ENCODE measurements at regions not wholly inside any gene's neighbourhood (a gene's known extent, or its start where the extent isn't known, plus 50 kb on each side); places are given as distances from the start of the nearest gene placed in this dataset.

DNA sequence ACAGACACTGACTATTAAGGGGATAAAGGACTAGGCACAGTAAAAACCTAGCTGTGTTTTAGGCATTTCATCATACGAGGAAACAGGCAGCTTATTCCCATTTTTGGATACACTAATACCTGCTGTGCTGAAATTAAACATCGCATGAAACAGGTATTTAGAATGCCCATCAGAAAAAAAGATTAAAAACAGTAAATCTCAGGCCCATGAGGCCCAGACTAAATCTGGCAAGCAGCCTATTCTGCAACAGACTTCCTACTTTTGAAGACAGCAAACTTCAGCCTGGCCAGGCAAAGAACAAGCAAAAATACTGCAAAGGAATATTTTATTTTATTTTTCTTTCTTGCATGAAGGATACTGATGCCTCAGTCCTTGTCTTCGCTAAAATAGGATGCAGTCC lies 240.2 kb downstream of the LMO4 start:
- 88% methylated on average over 3 of the region's 3 CpGs for WGBS
- no peak overlapping the region for H3K14ac ChIP-seq (ENCODE audit: low read length in 2 of 2)
- H3K23ac ChIP-seq (ENCODE audit: low read length in 2 of 2), result no peak overlapping the region
- H2BK15ac ChIP-seq (ENCODE audit: low read depth, poor library complexity, severe bottlenecking), result no peak overlapping the region
- no peak for DNase-seq
- H2BK5ac ChIP-seq (ENCODE audit: low read depth, low read length, poor library complexity, severe bottlenecking), result no peak overlapping the region
- H3K27me3 ChIP-seq (ENCODE audit: control insufficient read depth in 1 of 2, insufficient read depth in 1 of 2, low read length in 2 of 2), result no peaks in the 10 kb centered on the region
- H3K4me2 ChIP-seq (ENCODE audit: low read length, poor library complexity, severe bottlenecking), result no peak overlapping the region
- H3K18ac ChIP-seq (ENCODE audit: low read depth in 1 of 2, low read length in 2 of 2), result no peak overlapping the region
- no peak overlapping the region for H3K27ac ChIP-seq (ENCODE audit: low read length, poor library complexity, severe bottlenecking)
- H2AK5ac ChIP-seq (ENCODE audit: low read length, severe bottlenecking), result no peak overlapping the region
- no peak overlapping the region for H4K91ac ChIP-seq (ENCODE audit: low read length)
- H3K9ac ChIP-seq (ENCODE audit: low read length), result no peak overlapping the region
- no peaks in the 10 kb centered on the region for H3K36me3 ChIP-seq (ENCODE audit: control insufficient read depth in 1 of 2, insufficient read depth in 2 of 2, low read depth in 1 of 2, low read length in 2 of 2)
- no peak overlapping the region for H2AFZ ChIP-seq (ENCODE audit: low read depth, low read length)
- H3K4ac ChIP-seq (ENCODE audit: low read depth in 1 of 2, low read length in 2 of 2), result no peak overlapping the region
- H3K9me3 ChIP-seq (ENCODE audit: control insufficient read depth, low read length), result no peaks in the 10 kb centered on the region
- no peak overlapping the region for H2BK120ac ChIP-seq (ENCODE audit: low read depth, low read length)
- H3K79me1 ChIP-seq (replicated peaks; ENCODE audit: low read length, poor library complexity, severe bottlenecking), result no peaks in the 10 kb centered on the region
- H3K4me1 ChIP-seq (ENCODE audit: control insufficient read depth, insufficient read depth, low read depth, low read length), result no peaks in the 10 kb centered on the region
- H2BK12ac ChIP-seq (ENCODE audit: low read length in 2 of 2), result no peak overlapping the region
- H4K8ac ChIP-seq (ENCODE audit: low read length), result no peak overlapping the region
- no peak overlapping the region for H3K4me3 ChIP-seq (ENCODE audit: insufficient read depth in 1 of 2, low read depth in 1 of 2, low read length in 2 of 2)

DNA sequence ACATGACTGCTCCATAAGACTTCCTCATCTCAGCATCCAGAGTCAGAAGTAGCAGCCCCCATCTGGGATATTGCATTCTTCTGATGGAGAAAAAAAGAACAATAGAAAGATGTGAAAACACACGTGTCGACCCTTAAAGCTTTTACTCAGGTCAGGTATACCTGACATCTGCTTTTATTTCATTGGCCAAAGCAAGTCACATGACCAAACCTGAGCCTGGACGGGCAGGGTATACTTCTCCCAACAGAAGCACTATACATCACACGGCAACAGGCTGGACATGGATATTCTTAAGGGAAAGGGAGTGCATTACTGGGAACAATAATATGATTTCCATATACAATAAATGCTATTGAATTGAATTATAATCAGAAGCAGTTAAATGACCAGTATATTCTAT lies 243.3 kb downstream of the LMO4 start:
- WGBS, result 72% methylated on average over 2 of the region's 4 CpGs
- Histone ChIP-seq H3K4me2 (ENCODE audit: low read length, poor library complexity, severe bottlenecking) (no peak overlapping the region), H3K4me1 (ENCODE audit: control insufficient read depth, insufficient read depth, low read depth, low read length) (no peaks in the 10 kb centered on the region)

DNA sequence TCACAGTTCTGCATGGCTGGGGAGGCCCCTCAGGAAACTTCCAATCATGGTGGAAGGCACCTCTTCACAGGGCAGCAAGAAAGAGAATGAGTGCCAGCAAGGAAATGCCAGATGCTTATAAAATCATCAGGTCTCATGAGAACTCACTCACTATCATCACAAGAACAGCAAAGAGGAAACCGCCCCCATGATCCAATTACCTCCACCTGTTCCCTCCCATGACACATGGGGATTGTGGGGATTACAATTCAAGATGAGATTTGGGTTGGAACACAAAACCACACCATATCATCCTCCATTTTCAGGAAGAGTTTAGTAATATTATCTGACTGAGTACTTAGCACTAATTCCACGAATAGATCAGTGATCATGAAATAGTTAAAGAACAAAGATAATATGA lies 244.2 kb downstream of the LMO4 start:
- Histone ChIP-seq H3K79me1 (replicated peaks; ENCODE audit: low read length, poor library complexity, severe bottlenecking) (no peaks in the 10 kb centered on the region), H3K14ac (ENCODE audit: low read length in 2 of 2) (no peak overlapping the region), H2BK5ac (ENCODE audit: low read depth, low read length, poor library complexity, severe bottlenecking) (no peak overlapping the region), H2AFZ (ENCODE audit: low read depth, low read length) (no peak overlapping the region), H3K9ac (ENCODE audit: low read length) (no peak overlapping the region), H4K8ac (ENCODE audit: low read length) (no peak overlapping the region), H3K9me3 (ENCODE audit: control insufficient read depth, low read length) (no peaks in the 10 kb centered on the region), H3K23ac (ENCODE audit: low read length in 2 of 2) (no peak overlapping the region), H3K27ac (ENCODE audit: low read length, poor library complexity, severe bottlenecking) (no peak overlapping the region), H3K4me1 (ENCODE audit: control insufficient read depth, insufficient read depth, low read depth, low read length) (no peaks in the 10 kb centered on the region), H3K4me2 (ENCODE audit: low read length, poor library complexity, severe bottlenecking) (no peak overlapping the region), H2AK5ac (ENCODE audit: low read length, severe bottlenecking) (no peak overlapping the region), H2BK15ac (ENCODE audit: low read depth, poor library complexity, severe bottlenecking) (no peak overlapping the region), H3K27me3 (ENCODE audit: control insufficient read depth in 1 of 2, insufficient read depth in 1 of 2, low read length in 2 of 2) (no peaks in the 10 kb centered on the region), H2BK120ac (ENCODE audit: low read depth, low read length) (no peak overlapping the region), H3K18ac (ENCODE audit: low read depth in 1 of 2, low read length in 2 of 2) (no peak overlapping the region), H3K4ac (ENCODE audit: low read depth in 1 of 2, low read length in 2 of 2) (no peak overlapping the region), H2BK12ac (ENCODE audit: low read length in 2 of 2) (no peak overlapping the region), H4K91ac (ENCODE audit: low read length) (no peak overlapping the region), H3K36me3 (ENCODE audit: control insufficient read depth in 1 of 2, insufficient read depth in 2 of 2, low read depth in 1 of 2, low read length in 2 of 2) (no peaks in the 10 kb centered on the region), H3K4me3 (ENCODE audit: insufficient read depth in 1 of 2, low read depth in 1 of 2, low read length in 2 of 2) (no peak overlapping the region)
- WGBS, result no CpG with 5 or more reads among the region's 2 CpGs
- no peak for DNase-seq

More for the DNA sequence above, 243.3 kb downstream of the LMO4 start:
- H3K9ac ChIP-seq (ENCODE audit: low read length), result no peak overlapping the region
- H2BK12ac ChIP-seq (ENCODE audit: low read length in 2 of 2), result no peak overlapping the region
- no peak overlapping the region for H2BK15ac ChIP-seq (ENCODE audit: low read depth, poor library complexity, severe bottlenecking)
- no peak overlapping the region for H2BK5ac ChIP-seq (ENCODE audit: low read depth, low read length, poor library complexity, severe bottlenecking)
- no peak overlapping the region for H3K18ac ChIP-seq (ENCODE audit: low read depth in 1 of 2, low read length in 2 of 2)
- H3K23ac ChIP-seq (ENCODE audit: low read length in 2 of 2), result no peak overlapping the region
- no peak overlapping the region for H4K8ac ChIP-seq (ENCODE audit: low read length)
- H3K27me3 ChIP-seq (ENCODE audit: control insufficient read depth in 1 of 2, insufficient read depth in 1 of 2, low read length in 2 of 2), result no peaks in the 10 kb centered on the region
- H3K14ac ChIP-seq (ENCODE audit: low read length in 2 of 2), result no peak overlapping the region
- H3K36me3 ChIP-seq (ENCODE audit: control insufficient read depth in 1 of 2, insufficient read depth in 2 of 2, low read depth in 1 of 2, low read length in 2 of 2), result no peaks in the 10 kb centered on the region
- no peak for DNase-seq
- H4K91ac ChIP-seq (ENCODE audit: low read length), result no peak overlapping the region
- H2BK120ac ChIP-seq (ENCODE audit: low read depth, low read length), result no peak overlapping the region
- no peak overlapping the region for H3K4me3 ChIP-seq (ENCODE audit: insufficient read depth in 1 of 2, low read depth in 1 of 2, low read length in 2 of 2)
- H2AK5ac ChIP-seq (ENCODE audit: low read length, severe bottlenecking), result no peak overlapping the region
- H3K9me3 ChIP-seq (ENCODE audit: control insufficient read depth, low read length), result no peaks in the 10 kb centered on the region
- no peak overlapping the region for H3K27ac ChIP-seq (ENCODE audit: low read length, poor library complexity, severe bottlenecking)
- no peaks in the 10 kb centered on the region for H3K79me1 ChIP-seq (replicated peaks; ENCODE audit: low read length, poor library complexity, severe bottlenecking)
- no peak overlapping the region for H2AFZ ChIP-seq (ENCODE audit: low read depth, low read length)
- no peak overlapping the region for H3K4ac ChIP-seq (ENCODE audit: low read depth in 1 of 2, low read length in 2 of 2)

GRCh38 chr1:87575528-87575927 lies 246.8 kb downstream of the LMO4 start:
- H3K9me3 ChIP-seq (ENCODE audit: control insufficient read depth, low read length), result no peaks in the 10 kb centered on the region
- H3K14ac ChIP-seq (ENCODE audit: low read length in 2 of 2), result no peak overlapping the region
- H3K4ac ChIP-seq (ENCODE audit: low read depth in 1 of 2, low read length in 2 of 2), result no peak overlapping the region
- no peaks in the 10 kb centered on the region for H3K4me1 ChIP-seq (ENCODE audit: control insufficient read depth, insufficient read depth, low read depth, low read length)
- H3K27me3 ChIP-seq (ENCODE audit: control insufficient read depth in 1 of 2, insufficient read depth in 1 of 2, low read length in 2 of 2), result no peaks in the 10 kb centered on the region
- no peak for DNase-seq
- H2AK5ac ChIP-seq (ENCODE audit: low read length, severe bottlenecking), result no peak overlapping the region
- no peak overlapping the region for H2AFZ ChIP-seq (ENCODE audit: low read depth, low read length)
- H3K36me3 ChIP-seq (ENCODE audit: control insufficient read depth in 1 of 2, insufficient read depth in 2 of 2, low read depth in 1 of 2, low read length in 2 of 2), result no peaks in the 10 kb centered on the region
- no peak overlapping the region for H4K8ac ChIP-seq (ENCODE audit: low read length)
- H3K27ac ChIP-seq (ENCODE audit: low read length, poor library complexity, severe bottlenecking), result no peak overlapping the region
- H2BK5ac ChIP-seq (ENCODE audit: low read depth, low read length, poor library complexity, severe bottlenecking), result no peak overlapping the region
- no peak overlapping the region for H3K9ac ChIP-seq (ENCODE audit: low read length)
- H3K18ac ChIP-seq (ENCODE audit: low read depth in 1 of 2, low read length in 2 of 2), result no peak overlapping the region
- no peak overlapping the region for H2BK15ac ChIP-seq (ENCODE audit: low read depth, poor library complexity, severe bottlenecking)
- no peaks in the 10 kb centered on the region for H3K79me1 ChIP-seq (replicated peaks; ENCODE audit: low read length, poor library complexity, severe bottlenecking)
- no peak overlapping the region for H3K23ac ChIP-seq (ENCODE audit: low read length in 2 of 2)
- no peak overlapping the region for H4K91ac ChIP-seq (ENCODE audit: low read length)
- no peak overlapping the region for H3K4me3 ChIP-seq (ENCODE audit: insufficient read depth in 1 of 2, low read depth in 1 of 2, low read length in 2 of 2)
- H2BK120ac ChIP-seq (ENCODE audit: low read depth, low read length), result no peak overlapping the region
- 98% methylated on average over 3 of the region's 3 CpGs for WGBS
- H2BK12ac ChIP-seq (ENCODE audit: low read length in 2 of 2), result no peak overlapping the region
- H3K4me2 ChIP-seq (ENCODE audit: low read length, poor library complexity, severe bottlenecking), result no peak overlapping the region
